ENCODE measurements at regions not wholly inside any gene's neighbourhood (a gene's known extent, or its start where the extent isn't known, plus 50 kb on each side); places are given as distances from the start of the nearest gene placed in this dataset.

DNA sequence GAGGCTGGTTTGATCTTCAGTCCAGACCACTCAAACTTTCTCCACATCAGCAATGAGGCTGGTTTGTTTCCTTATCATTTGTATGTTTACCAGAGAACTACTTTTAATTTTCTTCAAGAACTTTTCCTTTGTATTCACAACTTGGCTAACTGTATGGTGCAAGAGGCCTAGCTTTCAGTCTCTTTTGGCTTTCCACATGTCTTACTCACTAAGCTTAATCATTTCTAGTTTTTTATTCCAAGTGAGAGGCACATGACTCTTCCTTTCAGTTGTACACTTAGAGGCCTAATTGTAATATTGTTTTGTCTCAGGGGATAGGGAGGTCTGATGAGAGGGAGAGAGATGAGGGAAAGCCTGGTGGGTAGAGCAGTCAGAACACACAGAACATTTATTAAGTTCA, 554.0 kb upstream of the ARRDC3 start:
- Mint-ChIP-seq H3K27ac (no peak overlapping the region), H3K27me3 (no peaks in the 10 kb centered on the region), H3K4me1 (no peaks in the 10 kb centered on the region), H3K4me3 (no peak overlapping the region), H3K9me3 (ENCODE audit: insufficient read depth) (no peaks in the 10 kb centered on the region)
- no peaks in the 10 kb centered on the region for H3K36me3 ChIP-seq (replicated peaks in 1 of 2; ENCODE audit: control extremely low read depth in 1 of 2, control insufficient read depth in 1 of 2, extremely low read depth in 1 of 2, insufficient read depth in 2 of 2, low read length in 1 of 2)
- ChIA-PET POLR2A (no interaction called here), CTCF (no interaction called here)
- no peak for TF ChIP-seq EZH2 (IDR thresholded peaks at IDR 0.05; ENCODE audit: borderline replicate concordance, insufficient read depth, low read depth, low read length, poor library complexity, severe bottlenecking)
- TF ChIP-seq CTCF (IDR thresholded peaks at IDR 0.05), result no peak
- DNase-seq (no peak), ATAC-seq (ENCODE audit: low read depth) (no peak)
- H3K79me2 ChIP-seq (ENCODE audit: control insufficient read depth, insufficient read depth, low read length), result no peaks in the 10 kb centered on the region
- no peaks in the 10 kb centered on the region for H3K9me3 ChIP-seq (ENCODE audit: control extremely low read depth in 1 of 3, control insufficient read depth in 2 of 3, insufficient read depth in 1 of 3, low read length in 2 of 3)
- H2AFZ ChIP-seq (ENCODE audit: insufficient read depth, low read depth, low read length, poor library complexity, severe bottlenecking), result no peak overlapping the region
- no peaks in the 10 kb centered on the region for H4K20me1 ChIP-seq (ENCODE audit: control insufficient read depth, insufficient read depth, low read length, poor library complexity, severe bottlenecking)
- H3K9ac ChIP-seq (ENCODE audit: low read length), result no peak overlapping the region
- H3K27ac ChIP-seq (ENCODE audit: low read length in 2 of 2), result no peak overlapping the region
- H3K27me3 ChIP-seq (replicated peaks in 1 of 4; ENCODE audit: control extremely low read depth in 1 of 4, control insufficient read depth in 3 of 4, insufficient read depth in 4 of 4, low read length in 3 of 4), result no peaks in the 10 kb centered on the region
- intact Hi-C loops (cut with micrococcal nuclease), result no loop called here
- no peak overlapping the region for H3K4me3 ChIP-seq (ENCODE audit: control extremely low read depth in 1 of 5, extremely low read depth in 1 of 5, insufficient read depth in 1 of 5, low read depth in 2 of 5, low read length in 4 of 5)
- no peaks in the 10 kb centered on the region for H3K4me1 ChIP-seq (ENCODE audit: control insufficient read depth in 2 of 2, insufficient read depth in 2 of 2, low read length in 2 of 2)
- H3K4me2 ChIP-seq (replicated peaks; ENCODE audit: low read depth, low read length, poor library complexity, severe bottlenecking), result no peak overlapping the region

DNA sequence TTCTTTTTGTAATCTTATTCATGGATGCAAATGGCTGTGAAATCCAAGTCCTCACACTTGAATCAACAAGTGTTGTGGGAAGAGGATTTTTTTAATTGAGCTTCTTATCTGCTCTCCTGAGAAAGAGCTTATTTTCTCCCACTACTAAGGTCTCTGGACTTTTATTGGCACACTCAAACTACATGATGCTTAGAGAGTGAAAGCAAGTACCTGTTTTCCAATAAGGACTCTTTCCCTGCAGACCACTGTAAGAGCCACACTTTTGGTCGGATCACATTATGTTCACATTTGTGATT, 546.4 kb upstream of the ARRDC3 start:
- intact Hi-C loops (cut with micrococcal nuclease), result no loop called here
- ATAC-seq (ENCODE audit: low read depth) (no peak), DNase-seq (no peak)
- H3K4me1 Mint-ChIP-seq, result no peaks in the 10 kb centered on the region
- H3K27ac Mint-ChIP-seq, result no peak overlapping the region
- Histone ChIP-seq H3K9ac (ENCODE audit: low read length) (no peak overlapping the region), H3K4me2 (replicated peaks; ENCODE audit: low read depth, low read length, poor library complexity, severe bottlenecking) (no peak overlapping the region), H3K27me3 (replicated peaks in 1 of 4; ENCODE audit: control extremely low read depth in 1 of 4, control insufficient read depth in 3 of 4, insufficient read depth in 4 of 4, low read length in 3 of 4) (no peaks in the 10 kb centered on the region), H3K36me3 (replicated peaks in 1 of 2; ENCODE audit: control extremely low read depth in 1 of 2, control insufficient read depth in 1 of 2, extremely low read depth in 1 of 2, insufficient read depth in 2 of 2, low read length in 1 of 2) (no peaks in the 10 kb centered on the region), H3K4me1 (ENCODE audit: control insufficient read depth in 2 of 2, insufficient read depth in 2 of 2, low read length in 2 of 2) (no peaks in the 10 kb centered on the region), H3K27ac (ENCODE audit: low read length in 2 of 2) (no peak overlapping the region), H4K20me1 (ENCODE audit: control insufficient read depth, insufficient read depth, low read length, poor library complexity, severe bottlenecking) (no peaks in the 10 kb centered on the region), H2AFZ (ENCODE audit: insufficient read depth, low read depth, low read length, poor library complexity, severe bottlenecking) (no peak overlapping the region), H3K4me3 (ENCODE audit: control extremely low read depth in 1 of 5, extremely low read depth in 1 of 5, insufficient read depth in 1 of 5, low read depth in 2 of 5, low read length in 4 of 5) (no peak overlapping the region), H3K79me2 (ENCODE audit: control insufficient read depth, insufficient read depth, low read length) (no peaks in the 10 kb centered on the region), H3K9me3 (ENCODE audit: control extremely low read depth in 1 of 3, control insufficient read depth in 2 of 3, insufficient read depth in 1 of 3, low read length in 2 of 3) (no peaks in the 10 kb centered on the region)
- no peaks in the 10 kb centered on the region for H3K9me3 Mint-ChIP-seq (ENCODE audit: insufficient read depth)
- TF ChIP-seq CTCF (IDR thresholded peaks at IDR 0.05) (no peak), EZH2 (IDR thresholded peaks at IDR 0.05; ENCODE audit: borderline replicate concordance, insufficient read depth, low read depth, low read length, poor library complexity, severe bottlenecking) (no peak)
- no peak overlapping the region for H3K4me3 Mint-ChIP-seq
- ChIA-PET POLR2A (no interaction called here), CTCF (interaction anchor here (0.5 to 1.0 kb wide), 4 partner anchors 34 to 1872 kb away, joined by 3 read pairs; no protein-coding TSS in a partner anchor)
- no peaks in the 10 kb centered on the region for H3K27me3 Mint-ChIP-seq
- WGBS (ENCODE audit: insufficient coverage), result no CpG with 5 or more reads among the region's 1 CpG

Data from B cell (primary cell).